Mucosa of descending colon (tissue), 3 donors: ENCODE measurements at regions not wholly inside any gene's neighbourhood (a gene's known extent, or its start where the extent isn't known, plus 50 kb on each side); places are given as distances from the start of the nearest gene placed in this dataset.

ENCODE experiments used
- ATAC-seq: fragments of 200-7000 bp; cut with Tn5 transposase; one replicate; pipeline ENCODE4 v1.9.1; 2020; ENCODE audit warnings: mild to moderate bottlenecking, moderate library complexity
- DNase-seq, 3 donors: peaks; one replicate each; pipeline ENCODE4 v3.0.0-alpha.2; 2020
- H3K36me3 ChIP-seq: fragments of 200-600 bp; one replicate; pipeline ENCODE4 v1.8.0; 2021; ENCODE audit warnings: low read depth, mild to moderate bottlenecking
- H3K4me1 ChIP-seq: fragments of 200-600 bp; one replicate; pipeline ENCODE4 v1.8.0; 2021; ENCODE audit warnings: low read depth, mild to moderate bottlenecking
- H3K4me3 ChIP-seq: fragments of 200-600 bp; one replicate; pipeline ENCODE4 v1.8.0; 2021; ENCODE audit warnings: mild to moderate bottlenecking
- H3K9me3 ChIP-seq: fragments of 200-600 bp; one replicate; pipeline ENCODE4 v1.8.0; 2021; ENCODE audit warnings: mild to moderate bottlenecking
- intact Hi-C, 2 donors: fragments of 100-400 bp; cut with DNase I in 1 of 2; cut with micrococcal nuclease in 1 of 2; formaldehyde crosslinking; loops; one replicate each; pipeline versions ENCODE4 v1.11.0 to v1.11.1; 2022; cut with DNase I, micrococcal nuclease
- TF ChIP-seq, protein P1 (sequence below): fragments of 200-600 bp; IDR thresholded peaks from one replicate; pipeline ENCODE4 v1.8.0; 2022; ENCODE audit warnings: antibody characterized with exemption, mild to moderate bottlenecking
- donor health status: DM: no; HTN: no; CAD: no; lungs with moderate emphysema.
- donor health status: DM: no; HTN: no; CAD: no.
- donor health status: DM: no; HTN: yes; CAD: no.

DNA sequence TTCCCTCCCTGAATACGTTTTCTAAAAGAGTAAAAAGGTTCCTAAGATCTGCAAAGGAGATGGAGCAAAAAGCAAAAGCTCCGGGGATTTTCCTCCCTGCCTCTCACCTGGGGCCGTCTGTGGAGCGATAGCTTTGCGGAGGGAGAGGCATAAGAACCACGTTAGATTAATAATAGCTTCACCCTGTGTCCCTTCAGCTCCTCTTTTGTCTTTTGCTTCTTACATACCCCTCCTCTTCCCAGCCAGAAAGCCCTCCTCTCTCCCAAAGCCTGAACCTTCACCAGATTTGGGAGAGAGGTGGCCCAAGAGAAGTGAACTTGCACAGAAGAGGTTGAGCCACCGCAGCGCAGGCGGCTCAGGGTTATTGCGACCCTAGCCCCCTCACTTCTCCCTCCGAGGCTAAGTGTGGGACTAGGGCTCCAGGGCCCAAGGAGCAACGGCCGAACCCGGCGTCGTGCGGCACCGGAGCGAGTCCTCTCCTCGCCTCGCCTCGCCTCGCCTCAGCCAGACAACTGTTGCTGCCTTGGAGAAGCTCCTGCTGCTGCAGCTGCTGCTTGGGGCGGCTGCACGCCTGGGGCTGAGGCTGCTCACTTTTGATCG, 97.6 kb upstream of the HSD17B12 start:
- Histone ChIP-seq H3K4me1 (peaks cover 8% of the 10 kb centered on the region), H3K4me3 (no peak overlapping the region), H3K36me3 (no peaks in the 10 kb centered on the region), H3K9me3 (no peaks in the 10 kb centered on the region)
- no peak for DNase-seq
- no peak for ATAC-seq
- intact Hi-C loops: no loop called here
- TF ChIP-seq, protein P1, sequence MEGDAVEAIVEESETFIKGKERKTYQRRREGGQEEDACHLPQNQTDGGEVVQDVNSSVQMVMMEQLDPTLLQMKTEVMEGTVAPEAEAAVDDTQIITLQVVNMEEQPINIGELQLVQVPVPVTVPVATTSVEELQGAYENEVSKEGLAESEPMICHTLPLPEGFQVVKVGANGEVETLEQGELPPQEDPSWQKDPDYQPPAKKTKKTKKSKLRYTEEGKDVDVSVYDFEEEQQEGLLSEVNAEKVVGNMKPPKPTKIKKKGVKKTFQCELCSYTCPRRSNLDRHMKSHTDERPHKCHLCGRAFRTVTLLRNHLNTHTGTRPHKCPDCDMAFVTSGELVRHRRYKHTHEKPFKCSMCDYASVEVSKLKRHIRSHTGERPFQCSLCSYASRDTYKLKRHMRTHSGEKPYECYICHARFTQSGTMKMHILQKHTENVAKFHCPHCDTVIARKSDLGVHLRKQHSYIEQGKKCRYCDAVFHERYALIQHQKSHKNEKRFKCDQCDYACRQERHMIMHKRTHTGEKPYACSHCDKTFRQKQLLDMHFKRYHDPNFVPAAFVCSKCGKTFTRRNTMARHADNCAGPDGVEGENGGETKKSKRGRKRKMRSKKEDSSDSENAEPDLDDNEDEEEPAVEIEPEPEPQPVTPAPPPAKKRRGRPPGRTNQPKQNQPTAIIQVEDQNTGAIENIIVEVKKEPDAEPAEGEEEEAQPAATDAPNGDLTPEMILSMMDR: no peak

DNA sequence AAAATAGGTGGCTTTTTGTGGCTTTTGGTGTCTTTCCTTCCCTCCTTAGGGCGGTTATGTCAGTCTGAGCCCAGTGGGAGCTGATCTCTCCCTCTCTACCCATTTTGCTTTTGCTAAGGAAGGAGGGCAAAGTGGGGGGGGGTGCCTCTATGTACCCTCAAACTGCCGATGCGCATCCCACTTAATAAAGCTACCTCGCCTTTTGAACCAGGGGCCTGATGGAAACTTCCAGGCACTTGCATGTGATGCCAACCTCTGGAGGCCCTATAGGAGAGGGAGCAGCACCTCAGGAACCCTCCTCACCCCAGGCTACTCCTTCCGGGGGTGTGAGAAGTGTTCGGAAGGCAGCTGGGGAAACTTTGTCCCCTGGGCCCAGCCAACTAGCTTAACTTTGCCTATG, 97.0 kb upstream of the HSD17B12 start:
- H3K36me3 ChIP-seq: no peaks in the 10 kb centered on the region
- no peak for ATAC-seq
- intact Hi-C loops: no loop called here
- TF ChIP-seq, protein P1: no peak
- no peak overlapping the region for H3K4me3 ChIP-seq
- no peaks in the 10 kb centered on the region for H3K9me3 ChIP-seq
- no peak for DNase-seq
- peaks cover 8% of the 10 kb centered on the region for H3K4me1 ChIP-seq

DNA sequence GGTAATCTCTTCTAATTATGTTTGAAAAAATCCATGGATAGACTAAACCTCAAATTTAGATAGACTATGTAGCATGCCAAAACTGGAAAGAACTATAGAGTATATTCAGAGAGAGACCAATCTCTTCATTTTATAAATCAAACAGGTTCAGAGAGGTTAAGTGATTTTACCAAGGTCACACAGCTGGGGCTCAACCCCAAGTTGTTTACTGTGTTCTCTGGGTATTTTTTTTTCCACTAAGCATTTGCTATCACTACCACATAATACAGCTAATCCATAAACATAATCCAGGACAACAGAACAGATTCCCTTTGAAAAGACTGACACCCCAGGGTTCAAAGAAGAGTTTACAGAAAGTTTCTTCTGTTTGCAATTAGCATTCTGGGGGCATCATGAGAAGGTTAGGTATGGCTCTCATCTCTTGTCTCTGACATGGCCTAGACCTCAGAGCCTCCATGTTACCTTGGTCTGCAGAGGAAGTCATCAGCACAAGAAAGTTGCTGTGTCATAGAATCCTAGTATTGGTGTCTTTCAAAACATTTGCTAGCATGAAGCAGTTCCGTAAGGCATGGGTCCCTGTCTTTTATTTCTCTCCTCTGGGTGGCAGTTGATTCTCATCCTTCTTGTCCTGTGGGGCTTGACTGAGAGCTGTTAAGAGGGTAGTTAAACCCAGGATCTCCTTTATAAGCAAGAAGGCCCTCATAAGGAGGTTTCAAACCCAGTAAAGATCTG, 94.5 kb upstream of the HSD17B12 start:
- H3K4me1 ChIP-seq: no peaks in the 10 kb centered on the region
- DNase-seq (no peak), ATAC-seq (no peak)
- H3K36me3 ChIP-seq: no peaks in the 10 kb centered on the region
- intact Hi-C loops: no loop called here
- no peaks in the 10 kb centered on the region for H3K9me3 ChIP-seq
- no peak overlapping the region for H3K4me3 ChIP-seq
- TF ChIP-seq, protein P1: no peak

DNA sequence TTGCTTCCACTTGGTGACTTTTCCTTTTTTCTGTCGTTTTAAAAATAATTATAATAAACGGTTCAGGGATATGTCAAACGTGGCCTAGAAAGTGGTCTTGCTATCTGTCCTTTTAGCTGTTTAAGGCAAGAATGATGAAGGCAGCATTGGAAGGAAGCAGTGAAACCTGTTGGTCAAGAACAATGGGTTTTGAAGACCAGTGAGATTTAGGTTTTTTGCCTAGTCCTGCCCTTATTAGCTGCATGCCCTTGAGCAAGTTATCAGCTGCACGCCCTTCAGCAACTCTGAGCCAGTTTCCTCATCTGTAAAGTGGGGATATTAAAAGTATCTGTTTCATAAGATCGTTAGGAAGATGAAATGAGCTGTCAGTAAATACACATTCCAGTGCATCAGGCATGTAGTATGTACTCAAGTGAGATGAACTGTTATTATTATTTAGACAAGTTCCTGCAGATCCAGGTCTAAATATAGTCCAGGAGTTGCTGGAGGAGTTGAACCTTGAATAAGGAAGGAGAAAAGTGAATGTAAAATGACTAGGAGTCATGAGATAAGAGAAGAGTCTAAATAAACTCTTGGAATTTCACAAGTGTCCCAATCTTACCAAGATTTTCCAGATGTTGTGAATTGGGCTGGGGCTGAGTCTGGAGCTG, 90.8 kb upstream of the HSD17B12 start:
- ATAC-seq: no peak
- intact Hi-C loops: no loop called here
- TF ChIP-seq, protein P1: no peak

DNA sequence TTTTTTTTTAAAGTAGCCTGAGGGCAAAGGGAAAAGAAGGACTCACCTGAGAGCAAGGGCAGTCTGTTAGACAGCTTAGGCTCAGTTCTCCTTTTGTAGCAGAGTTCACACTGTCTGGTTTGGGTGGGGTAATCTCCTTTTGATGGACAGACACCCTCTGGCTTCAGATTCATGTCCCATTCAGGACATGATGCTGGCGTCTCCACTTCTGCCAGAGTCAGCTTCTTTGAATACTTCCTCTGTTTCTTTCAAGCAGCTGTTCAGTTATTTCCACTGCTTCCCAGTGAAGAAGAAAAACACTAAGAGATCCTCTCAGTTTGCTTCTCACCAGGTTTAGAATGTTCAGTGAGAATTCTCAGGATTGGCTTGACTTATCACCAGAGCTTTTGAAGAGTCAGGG, 79.0 kb upstream of the HSD17B12 start:
- Histone ChIP-seq H3K4me3 (no peak overlapping the region), H3K4me1 (no peaks in the 10 kb centered on the region), H3K9me3 (no peaks in the 10 kb centered on the region), H3K36me3 (no peaks in the 10 kb centered on the region)
- no peak for ATAC-seq
- intact Hi-C loops: no loop called here
- TF ChIP-seq, protein P1: no peak
- no peak for DNase-seq

More for the DNA sequence above, 90.8 kb upstream of the HSD17B12 start:
- DNase-seq: no peak
- Histone ChIP-seq H3K9me3 (no peaks in the 10 kb centered on the region), H3K4me3 (no peak overlapping the region), H3K36me3 (no peaks in the 10 kb centered on the region), H3K4me1 (no peaks in the 10 kb centered on the region)
